ENCODE measurements at regions not wholly inside any gene's neighbourhood (a gene's known extent, or its start where the extent isn't known, plus 50 kb on each side); places are given as distances from the start of the nearest gene placed in this dataset.

DNA sequence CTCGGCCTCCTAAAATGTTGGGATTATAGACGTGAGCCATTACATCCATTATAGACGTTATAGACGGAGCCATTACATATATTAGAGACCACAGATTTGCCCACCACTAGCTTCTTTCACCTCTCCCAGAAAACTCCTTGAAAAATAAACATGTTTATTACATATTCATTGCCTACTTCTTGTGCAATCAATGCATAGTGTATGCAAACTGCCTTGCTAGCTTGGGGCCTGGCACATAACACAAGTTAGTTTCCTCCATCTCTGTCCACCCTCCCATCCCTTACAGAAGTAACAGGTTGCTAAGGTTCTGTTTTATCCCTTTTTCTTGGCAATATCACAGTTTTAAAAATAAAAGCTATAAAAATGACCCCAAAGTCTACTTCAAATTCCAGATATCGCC is 66.4 kb upstream of the KRR1 start:
- TF ChIP-seq, protein P1, sequence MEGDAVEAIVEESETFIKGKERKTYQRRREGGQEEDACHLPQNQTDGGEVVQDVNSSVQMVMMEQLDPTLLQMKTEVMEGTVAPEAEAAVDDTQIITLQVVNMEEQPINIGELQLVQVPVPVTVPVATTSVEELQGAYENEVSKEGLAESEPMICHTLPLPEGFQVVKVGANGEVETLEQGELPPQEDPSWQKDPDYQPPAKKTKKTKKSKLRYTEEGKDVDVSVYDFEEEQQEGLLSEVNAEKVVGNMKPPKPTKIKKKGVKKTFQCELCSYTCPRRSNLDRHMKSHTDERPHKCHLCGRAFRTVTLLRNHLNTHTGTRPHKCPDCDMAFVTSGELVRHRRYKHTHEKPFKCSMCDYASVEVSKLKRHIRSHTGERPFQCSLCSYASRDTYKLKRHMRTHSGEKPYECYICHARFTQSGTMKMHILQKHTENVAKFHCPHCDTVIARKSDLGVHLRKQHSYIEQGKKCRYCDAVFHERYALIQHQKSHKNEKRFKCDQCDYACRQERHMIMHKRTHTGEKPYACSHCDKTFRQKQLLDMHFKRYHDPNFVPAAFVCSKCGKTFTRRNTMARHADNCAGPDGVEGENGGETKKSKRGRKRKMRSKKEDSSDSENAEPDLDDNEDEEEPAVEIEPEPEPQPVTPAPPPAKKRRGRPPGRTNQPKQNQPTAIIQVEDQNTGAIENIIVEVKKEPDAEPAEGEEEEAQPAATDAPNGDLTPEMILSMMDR (IDR thresholded peaks at IDR 0.05): no peak
- no peak for TF ChIP-seq EZH2 (IDR thresholded peaks at IDR 0.05)
